ENCODE measurements at regions not wholly inside any gene's neighbourhood (a gene's known extent, or its start where the extent isn't known, plus 50 kb on each side); places are given as distances from the start of the nearest gene placed in this dataset.
A peak's percentile ranks its signal among the peaks of the same experiment; 100 is the strongest.

- Histone ChIP-seq H3K27me3 (no peaks in the 10 kb centered on the region), H3K27ac (no peak overlapping the region), H3K4me3 (no peak overlapping the region), H3K36me3 (no peaks in the 10 kb centered on the region), H3K9me3 (ENCODE audit: low read depth) (no peaks in the 10 kb centered on the region), H3K4me1 (ENCODE audit: low read depth) (peaks cover 3% of the 10 kb centered on the region)
- DNase-seq (ENCODE audit: low read depth in 1 of 2, low spot score in 1 of 2) = no peak
- TF ChIP-seq CTCF (IDR thresholded peaks at IDR 0.05; ENCODE audit: low read depth, low read length) = no peak
Measured at GRCh38 chr12:115259968-115260747, 576.2 kb upstream of the TBX3 start.

GRCh38 chr12:115257791-115258190 lies 573.8 kb upstream of the TBX3 start:
- no peaks in the 10 kb centered on the region for H3K9me3 ChIP-seq (ENCODE audit: low read depth)
- no peak for TF ChIP-seq CTCF (IDR thresholded peaks at IDR 0.05; ENCODE audit: low read depth, low read length)
- H3K4me3 ChIP-seq = no peak overlapping the region
- no peaks in the 10 kb centered on the region for H3K27me3 ChIP-seq
- peaks cover 3% of the 10 kb centered on the region for H3K4me1 ChIP-seq (ENCODE audit: low read depth)
- H3K27ac ChIP-seq = no peak overlapping the region
- peak in 1 of 2 donors; percentile 57 for DNase-seq (ENCODE audit: low read depth in 1 of 2, low spot score in 1 of 2)
- no peaks in the 10 kb centered on the region for H3K36me3 ChIP-seq

GRCh38 chr12:115255962-115256361 lies 572.0 kb upstream of the TBX3 start:
- H3K27ac ChIP-seq = no peak overlapping the region
- no peak for DNase-seq (ENCODE audit: low read depth in 1 of 2, low spot score in 1 of 2)
- H3K4me3 ChIP-seq = no peak overlapping the region
- no peaks in the 10 kb centered on the region for H3K36me3 ChIP-seq
- no peaks in the 10 kb centered on the region for H3K27me3 ChIP-seq
- H3K4me1 ChIP-seq (ENCODE audit: low read depth) = no peaks in the 10 kb centered on the region
- TF ChIP-seq CTCF (IDR thresholded peaks at IDR 0.05; ENCODE audit: low read depth, low read length) = no peak
- no peaks in the 10 kb centered on the region for H3K9me3 ChIP-seq (ENCODE audit: low read depth)

- Histone ChIP-seq H3K4me1 (ENCODE audit: low read depth) (no peaks in the 10 kb centered on the region), H3K27ac (no peak overlapping the region), H3K36me3 (no peaks in the 10 kb centered on the region), H3K9me3 (ENCODE audit: low read depth) (no peaks in the 10 kb centered on the region), H3K27me3 (no peaks in the 10 kb centered on the region), H3K4me3 (no peak overlapping the region)
- no peak for DNase-seq (ENCODE audit: low read depth in 1 of 2, low spot score in 1 of 2)
- TF ChIP-seq CTCF (IDR thresholded peaks at IDR 0.05; ENCODE audit: low read depth, low read length) = no peak
Measured at GRCh38 chr12:115255257-115255656, 571.3 kb upstream of the TBX3 start.

- H3K9me3 ChIP-seq (ENCODE audit: low read depth) = no peaks in the 10 kb centered on the region
- no peaks in the 10 kb centered on the region for H3K27me3 ChIP-seq
- no peak for TF ChIP-seq CTCF (IDR thresholded peaks at IDR 0.05; ENCODE audit: low read depth, low read length)
- no peak for DNase-seq (ENCODE audit: low read depth in 1 of 2, low spot score in 1 of 2)
- H3K27ac ChIP-seq = no peak overlapping the region
- no peaks in the 10 kb centered on the region for H3K36me3 ChIP-seq
- no peak overlapping the region for H3K4me3 ChIP-seq
- H3K4me1 ChIP-seq (ENCODE audit: low read depth) = no peaks in the 10 kb centered on the region
Measured at GRCh38 chr12:115253049-115253448, 569.1 kb upstream of the TBX3 start.
